Hepatocyte (in vitro differentiated cells): ENCODE measurements at regions not wholly inside any gene's neighbourhood (a gene's known extent, or its start where the extent isn't known, plus 50 kb on each side); places are given as distances from the start of the nearest gene placed in this dataset.
"Not testable (repeated sequence)": the region's sequence is repeated elsewhere in the genome, so short reads cannot be mapped to it uniquely, and the experiment has no call there.

Source experiments
- CTCF ChIP-seq: fragments of 200-600 bp; sonication (generic); IDR thresholded peaks from 2 replicates; pipeline ENCODE4 v1.5.1; 2016; ENCODE audit warnings: antibody characterized with exemption, mild to moderate bottlenecking; ENCODE audit not compliant: poor library complexity
- EZH2 ChIP-seq: fragments of 200-600 bp; sonication (generic); IDR thresholded peaks from 2 replicates; pipeline ENCODE4 v1.6.1; 2016; ENCODE audit warnings: antibody characterized with exemption, mild to moderate bottlenecking, borderline replicate concordance
- EZH2phosphoT487 ChIP-seq: fragments of 200-600 bp; sonication (generic); IDR thresholded peaks from one replicate; pipeline ENCODE4 v1.6.1; 2018; ENCODE audit warnings: antibody characterized with exemption, mild to moderate bottlenecking, low read depth, moderate library complexity; ENCODE audit not compliant: unreplicated experiment, severe bottlenecking

DNA sequence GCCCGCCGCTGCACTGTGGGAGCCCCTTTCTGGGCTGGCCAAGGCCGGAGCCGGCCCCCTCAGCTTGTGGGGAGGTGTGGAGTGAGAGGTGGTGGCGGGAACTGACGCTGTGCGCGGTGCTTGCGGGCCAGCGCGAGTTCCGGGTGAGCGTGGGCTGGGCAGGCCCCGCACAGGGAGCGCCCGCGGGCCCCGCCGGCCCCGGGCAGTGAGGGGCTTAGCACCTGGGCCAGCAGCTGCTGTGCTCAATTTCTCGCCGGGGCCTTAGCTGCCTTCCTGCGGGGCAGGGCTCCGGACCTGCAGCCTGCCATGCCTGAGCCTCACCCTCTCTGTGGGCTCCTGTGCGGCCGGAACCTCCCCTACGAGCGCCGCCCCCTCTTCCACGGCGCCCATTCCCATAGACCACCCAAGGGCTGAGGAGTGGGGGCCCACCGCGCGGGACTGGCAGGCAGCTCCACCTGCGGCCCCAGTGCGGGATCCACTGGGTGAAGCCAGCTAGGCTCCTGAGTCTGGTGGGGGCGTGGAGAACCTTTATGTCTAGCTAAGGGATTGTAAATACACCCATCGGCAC lies 1062.6 kb downstream of the TDRD15 start:
- TF ChIP-seq CTCF, EZH2, EZH2phosphoT487: not testable (repeated sequence)
